ENCODE measurements at regions not wholly inside any gene's neighbourhood (a gene's known extent, or its start where the extent isn't known, plus 50 kb on each side); places are given as distances from the start of the nearest gene placed in this dataset.

DNA sequence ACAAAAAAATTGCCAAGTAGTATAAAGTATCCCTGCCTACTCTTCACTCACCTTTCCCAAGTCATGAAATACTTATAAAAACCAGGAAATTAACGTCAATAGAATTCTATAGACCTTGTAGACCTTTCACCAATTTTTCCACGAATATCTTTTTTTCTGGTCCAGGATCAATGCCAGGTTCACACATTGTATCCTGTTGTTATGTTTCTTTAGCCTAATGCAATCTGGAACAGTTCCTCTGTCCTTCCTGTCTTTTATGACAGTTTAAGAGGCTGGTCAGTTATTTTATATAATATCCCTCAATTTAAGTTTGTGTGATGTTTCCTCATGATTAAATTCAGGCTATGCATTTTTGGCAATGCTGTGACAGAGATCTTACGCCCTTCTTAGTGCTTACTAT is 63.2 kb upstream of the MAGI1 start:
- TF ChIP-seq POLR2AphosphoS5 (IDR thresholded peaks at IDR 0.05): no peak
- TF ChIP-seq, protein P1, sequence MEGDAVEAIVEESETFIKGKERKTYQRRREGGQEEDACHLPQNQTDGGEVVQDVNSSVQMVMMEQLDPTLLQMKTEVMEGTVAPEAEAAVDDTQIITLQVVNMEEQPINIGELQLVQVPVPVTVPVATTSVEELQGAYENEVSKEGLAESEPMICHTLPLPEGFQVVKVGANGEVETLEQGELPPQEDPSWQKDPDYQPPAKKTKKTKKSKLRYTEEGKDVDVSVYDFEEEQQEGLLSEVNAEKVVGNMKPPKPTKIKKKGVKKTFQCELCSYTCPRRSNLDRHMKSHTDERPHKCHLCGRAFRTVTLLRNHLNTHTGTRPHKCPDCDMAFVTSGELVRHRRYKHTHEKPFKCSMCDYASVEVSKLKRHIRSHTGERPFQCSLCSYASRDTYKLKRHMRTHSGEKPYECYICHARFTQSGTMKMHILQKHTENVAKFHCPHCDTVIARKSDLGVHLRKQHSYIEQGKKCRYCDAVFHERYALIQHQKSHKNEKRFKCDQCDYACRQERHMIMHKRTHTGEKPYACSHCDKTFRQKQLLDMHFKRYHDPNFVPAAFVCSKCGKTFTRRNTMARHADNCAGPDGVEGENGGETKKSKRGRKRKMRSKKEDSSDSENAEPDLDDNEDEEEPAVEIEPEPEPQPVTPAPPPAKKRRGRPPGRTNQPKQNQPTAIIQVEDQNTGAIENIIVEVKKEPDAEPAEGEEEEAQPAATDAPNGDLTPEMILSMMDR (IDR thresholded peaks at IDR 0.05): no peak

All from sigmoid colon (tissue), 4 donors.